NCI-H2107 treated with DMSO at 0.1 percent for 48 hours (cell line): ENCODE measurements at regions not wholly inside any gene's neighbourhood (a gene's known extent, or its start where the extent isn't known, plus 50 kb on each side); places are given as distances from the start of the nearest gene placed in this dataset.
"Not testable (repeated sequence)": the region's sequence is repeated elsewhere in the genome, so short reads cannot be mapped to it uniquely, and the experiment has no call there.

Experiments
- DNase-seq: peaks from one replicate; lab custom pipeline; 2025; ENCODE audit not compliant: unreplicated experiment; lab: John Stamatoyannopoulos, UW

DNA sequence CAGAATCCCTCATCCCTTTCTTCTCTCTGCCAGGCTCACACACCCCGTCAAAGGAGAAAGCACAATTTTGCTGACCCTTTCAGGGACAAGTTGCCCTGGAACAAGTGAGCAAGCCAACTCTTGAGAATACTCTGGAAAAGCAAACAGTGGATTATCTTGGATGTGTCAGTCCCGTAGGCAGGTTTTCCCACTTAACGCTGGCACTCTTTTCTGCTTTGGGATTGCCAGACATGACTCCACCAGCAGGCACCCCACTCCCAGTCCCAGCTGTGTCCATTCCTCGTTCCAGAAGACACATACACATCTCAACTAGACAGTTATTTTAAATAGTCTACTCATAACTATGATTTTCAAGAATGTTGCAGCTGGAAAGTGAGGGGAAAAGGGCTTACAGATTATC, 145.5 kb upstream of the CDKN3 start:
- DNase-seq: no peak

DNA sequence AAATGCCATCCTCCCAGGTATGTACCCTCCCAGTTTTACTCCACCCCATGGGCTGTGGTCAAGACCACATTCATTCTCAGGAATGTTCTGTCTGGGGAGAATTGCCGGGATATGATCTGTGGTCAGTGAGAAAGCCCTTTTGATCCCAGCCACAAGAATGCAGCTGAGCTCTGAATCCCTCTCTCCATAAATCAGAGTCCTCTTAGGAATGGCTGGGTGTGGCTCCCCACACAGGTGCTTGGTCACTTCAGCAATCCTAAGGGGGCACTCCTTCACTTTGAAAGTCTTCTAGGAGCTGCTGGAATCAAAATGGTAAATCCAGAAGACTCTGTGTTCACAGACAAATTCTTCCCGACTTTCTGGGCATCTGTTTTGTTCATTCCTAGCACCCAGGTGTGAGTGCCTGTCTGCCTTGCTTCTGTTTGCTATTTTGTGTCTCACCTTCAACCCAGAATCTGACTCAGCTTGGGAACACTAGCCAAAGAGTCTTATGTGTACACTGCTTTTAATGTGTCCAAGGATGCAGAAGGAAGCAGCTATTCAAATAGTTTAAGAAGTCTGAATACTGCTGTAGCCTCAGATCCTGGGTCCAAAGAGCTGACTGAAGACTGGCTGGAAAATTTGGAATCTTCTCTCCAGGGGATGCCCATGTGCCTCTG, 144.6 kb upstream of the CDKN3 start:
- DNase-seq: no peak

DNA sequence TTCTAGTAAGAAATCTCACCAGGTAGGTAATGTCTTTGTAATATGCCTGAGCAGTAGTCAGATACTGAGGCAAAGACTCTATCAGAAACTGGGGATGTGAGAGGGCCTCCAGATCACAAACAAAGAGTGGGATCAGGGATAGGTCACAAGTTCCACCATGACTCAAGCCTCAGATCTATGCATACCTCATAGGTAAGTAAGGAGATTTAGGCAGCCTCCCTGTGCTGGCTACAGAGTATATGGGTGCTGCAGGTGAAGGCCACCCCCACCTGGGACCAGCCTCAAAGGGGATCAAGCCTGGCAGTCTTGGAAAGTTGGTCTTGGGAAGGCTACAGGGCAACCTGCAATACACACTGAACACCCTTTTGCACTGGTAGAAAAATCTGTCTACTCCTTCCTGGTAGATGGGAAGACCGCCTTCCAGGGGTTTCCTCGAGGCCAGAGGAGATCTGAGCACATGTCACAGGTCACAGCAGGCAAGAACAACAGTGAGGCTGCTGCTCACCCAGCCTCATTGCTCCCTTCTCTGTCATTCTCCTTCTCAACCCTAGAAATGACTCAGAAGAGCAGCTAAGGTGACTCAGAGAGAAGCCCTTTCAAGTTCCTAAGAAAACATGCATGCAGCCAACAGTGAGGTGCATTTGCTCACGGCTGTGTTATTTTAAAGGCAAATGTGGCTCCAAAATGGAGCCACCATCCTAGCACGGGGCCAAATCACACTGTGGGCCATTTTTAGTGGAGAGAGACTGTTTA, 143.4 kb upstream of the CDKN3 start:
- DNase-seq: no peak

DNA sequence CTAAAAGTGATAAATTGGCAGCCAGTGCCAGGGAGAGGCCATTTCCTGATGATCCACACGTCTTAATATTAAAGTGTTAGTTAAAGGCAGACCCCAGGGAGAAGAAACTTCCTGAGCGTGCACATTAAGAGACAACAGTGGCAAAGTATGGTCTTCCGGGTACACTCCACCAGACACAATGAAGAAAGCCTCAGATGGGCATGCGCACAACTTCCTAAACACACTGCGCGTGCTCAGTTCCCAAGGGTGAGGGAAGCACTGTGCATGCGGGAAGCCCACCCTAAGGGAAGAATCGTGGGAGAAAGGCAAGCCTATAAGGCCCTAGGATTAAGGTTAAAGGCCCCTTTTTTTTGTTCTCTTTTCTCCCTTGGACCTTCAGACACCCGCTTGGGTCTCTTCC, 140.7 kb upstream of the CDKN3 start:
- DNase-seq: no peak

DNA sequence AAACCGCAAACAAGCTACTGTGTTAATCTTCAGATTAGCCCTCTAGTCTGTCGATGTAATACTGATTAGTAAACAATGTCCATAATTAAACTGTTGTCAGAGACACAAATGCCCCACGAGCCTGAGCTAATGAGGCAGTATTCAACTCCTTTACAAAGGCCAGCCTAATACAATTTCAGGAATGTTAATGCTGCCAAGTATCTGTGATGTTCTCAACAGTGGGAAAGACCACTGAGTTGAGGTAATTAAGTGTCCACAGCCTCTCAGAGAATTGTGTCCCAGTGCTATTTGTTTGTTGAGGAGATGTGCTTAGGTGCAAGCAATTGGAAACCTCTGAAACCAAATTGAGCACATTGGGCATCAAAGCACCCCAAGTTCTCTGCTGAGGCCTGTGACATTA, 139.4 kb upstream of the CDKN3 start:
- DNase-seq: no peak

DNA sequence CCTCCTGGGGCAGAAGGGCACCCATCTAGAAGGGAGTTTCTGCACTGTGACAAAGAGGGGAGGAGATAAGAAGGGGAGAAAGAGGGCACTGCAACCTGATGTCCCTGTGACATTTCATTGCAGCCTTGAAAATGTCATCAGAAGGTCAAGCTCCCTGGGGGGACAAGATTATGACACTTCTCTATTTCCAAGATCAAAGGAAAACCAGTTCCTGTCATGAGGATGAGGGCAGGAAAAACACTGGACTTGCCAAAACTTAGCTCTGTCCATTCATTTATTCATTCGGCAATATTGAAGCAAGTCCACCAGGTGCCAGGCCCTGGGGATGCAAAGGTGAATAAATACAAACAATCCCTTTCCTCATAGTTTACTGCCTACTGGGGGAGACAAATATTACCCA, 138.4 kb upstream of the CDKN3 start:
- no peak for DNase-seq

DNA sequence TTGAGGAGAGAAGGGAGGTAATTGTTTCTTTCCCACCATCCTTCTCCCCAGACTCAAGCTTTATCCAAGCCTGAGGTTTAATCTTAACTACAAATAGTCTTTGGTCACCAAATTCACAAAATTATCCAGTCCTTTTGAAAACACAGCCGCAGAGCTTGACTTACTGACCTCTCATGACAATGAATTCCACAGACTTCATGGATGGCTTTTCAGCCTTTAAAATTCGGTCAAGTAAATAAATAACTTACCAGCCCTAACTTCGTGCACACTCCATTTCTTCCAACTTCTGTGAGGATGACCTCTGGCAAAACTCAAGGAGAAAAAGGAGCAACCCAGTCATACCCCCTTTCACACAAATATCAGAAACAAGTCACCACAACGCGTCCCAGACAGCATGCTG, 137.0 kb upstream of the CDKN3 start:
- DNase-seq: no peak

DNA sequence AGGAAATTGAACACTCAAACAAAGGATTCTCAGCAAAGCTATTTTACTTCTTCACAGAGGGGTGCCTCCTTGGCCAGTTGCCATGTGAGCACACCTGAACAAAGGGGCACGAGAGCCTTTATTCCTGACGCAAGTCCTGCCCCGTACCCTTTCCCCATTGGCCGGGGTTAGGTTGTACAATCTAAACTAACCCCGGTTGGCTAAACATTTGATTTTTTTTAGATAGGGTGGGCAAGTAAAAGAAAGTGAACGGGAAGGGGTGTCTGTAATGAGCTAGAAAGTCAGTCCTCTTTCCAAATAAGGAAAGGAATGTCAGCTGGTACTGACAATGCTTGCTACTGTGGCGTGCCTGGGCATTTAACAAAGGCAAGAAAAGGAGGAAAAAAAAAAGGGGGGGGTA, 135.5 kb upstream of the CDKN3 start:
- DNase-seq: no peak

DNA sequence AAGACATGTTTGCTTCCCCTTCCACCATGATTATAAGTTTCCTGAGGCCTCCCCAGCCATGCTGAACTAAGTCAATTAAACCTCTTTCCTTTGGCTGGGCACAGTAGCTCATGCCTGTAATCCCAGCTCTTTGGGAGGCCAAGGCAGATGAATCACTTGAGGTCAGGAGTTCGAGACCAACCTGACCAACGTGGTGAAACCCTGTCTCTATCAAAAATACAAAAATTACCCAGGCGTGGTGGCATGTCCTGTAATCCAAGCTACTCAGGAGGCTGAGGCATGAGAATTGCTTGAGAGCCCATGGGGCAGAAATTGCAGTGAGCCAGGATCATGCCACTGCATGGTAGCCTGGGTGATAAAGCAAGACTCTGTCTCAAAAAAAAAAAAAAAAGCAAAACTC, 130.2 kb upstream of the CDKN3 start:
- not testable (repeated sequence) for DNase-seq

DNA sequence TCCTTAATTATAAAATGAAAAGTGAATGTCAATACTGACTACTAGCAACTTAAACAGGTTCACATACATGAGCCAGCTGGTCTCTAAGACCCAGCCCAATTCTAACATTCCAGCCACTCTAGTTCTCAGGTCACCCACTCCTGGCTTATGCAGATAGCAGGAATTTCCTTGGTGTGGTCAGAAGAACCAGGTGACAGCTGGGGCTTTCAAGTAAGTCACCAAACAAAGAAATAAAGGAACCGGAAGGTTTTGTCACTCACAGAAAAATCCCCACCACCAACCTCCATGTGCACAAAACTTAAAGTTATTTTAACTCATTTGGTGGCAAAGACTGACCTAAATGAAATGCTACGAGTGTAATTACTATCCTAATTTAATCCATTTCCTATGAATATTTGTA, 129.6 kb upstream of the CDKN3 start:
- no peak for DNase-seq

DNA sequence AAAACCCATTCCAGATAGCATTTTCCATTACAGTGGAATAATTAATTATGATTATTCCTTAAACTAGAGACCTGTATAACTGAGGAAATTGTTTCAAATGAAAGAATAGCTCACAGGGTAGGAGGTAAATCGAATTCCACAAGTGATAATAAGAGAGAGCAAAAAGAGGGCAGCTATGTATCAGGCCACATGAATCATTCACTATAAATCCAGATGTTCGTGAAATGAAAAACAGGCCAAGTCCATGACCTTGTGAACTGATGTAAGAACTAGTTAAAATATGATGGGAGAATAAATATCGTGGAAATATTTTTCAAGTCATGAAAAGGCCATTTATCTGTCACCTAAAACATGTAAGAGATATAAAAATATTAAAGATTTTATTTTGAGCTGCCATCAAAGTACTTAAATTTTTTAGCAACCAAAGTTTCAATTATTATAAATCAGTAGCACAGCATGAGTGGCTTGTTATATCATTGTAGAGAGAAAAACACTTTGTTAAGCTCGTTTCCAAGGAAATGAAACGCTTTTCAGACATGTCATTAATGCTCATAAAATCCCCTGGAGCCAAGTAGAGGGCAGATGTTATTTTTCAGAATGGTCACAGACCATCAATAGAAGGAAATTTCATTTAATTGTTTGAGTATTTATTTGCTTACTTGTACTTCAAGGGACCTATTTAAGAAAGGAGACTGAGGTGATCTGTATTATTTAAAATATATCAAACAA, 120.6 kb upstream of the CDKN3 start:
- no peak for DNase-seq

DNA sequence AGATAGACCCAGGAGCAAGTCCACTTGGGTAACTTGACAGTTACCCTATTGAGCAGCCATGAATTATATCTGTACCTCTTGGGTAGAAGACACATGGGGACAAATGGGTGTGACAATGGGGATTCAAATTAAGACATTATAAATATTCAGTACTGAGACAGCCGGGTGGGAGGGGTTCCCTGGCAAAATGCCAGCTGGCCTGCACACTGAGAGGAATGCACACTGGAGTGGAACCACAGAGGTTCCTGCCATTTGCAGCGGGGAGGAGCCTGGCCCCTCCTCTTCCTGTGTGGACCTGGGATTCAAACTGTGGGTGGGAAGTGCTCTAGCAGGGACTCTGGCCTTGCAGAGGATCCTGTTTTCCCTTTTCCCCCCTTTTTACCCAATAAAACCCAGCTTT, 118.7 kb upstream of the CDKN3 start:
- no peak for DNase-seq

DNA sequence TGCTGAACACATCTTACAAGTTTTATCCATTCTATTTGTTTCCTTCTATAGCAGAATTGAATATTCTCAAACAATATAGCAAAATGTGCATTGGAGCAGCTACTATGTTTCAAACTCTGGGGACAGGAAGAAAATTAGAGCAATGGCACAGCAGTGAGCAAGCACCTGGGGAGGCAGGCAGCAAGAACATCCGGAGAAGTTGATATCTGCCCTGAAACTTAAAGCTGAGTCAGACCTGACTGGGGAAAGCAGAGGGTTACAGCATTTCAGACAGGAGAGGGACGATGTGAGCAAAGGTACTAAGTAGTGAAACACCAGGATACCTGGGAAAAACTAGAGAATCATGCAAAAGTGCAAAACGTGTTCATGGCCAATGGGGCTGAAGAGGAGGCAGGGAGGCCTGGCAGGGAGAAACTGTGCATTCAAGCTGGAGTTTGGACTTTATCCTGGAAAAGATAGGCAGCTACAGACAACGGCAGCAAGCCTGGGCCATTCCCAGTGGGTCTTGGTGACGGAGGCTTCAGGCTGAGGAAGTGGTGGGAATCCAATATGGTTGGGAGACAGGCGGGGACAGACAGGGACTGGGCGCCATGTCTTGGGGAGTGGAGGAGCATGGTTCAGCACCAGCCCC, 118.0 kb upstream of the CDKN3 start:
- DNase-seq: no peak

DNA sequence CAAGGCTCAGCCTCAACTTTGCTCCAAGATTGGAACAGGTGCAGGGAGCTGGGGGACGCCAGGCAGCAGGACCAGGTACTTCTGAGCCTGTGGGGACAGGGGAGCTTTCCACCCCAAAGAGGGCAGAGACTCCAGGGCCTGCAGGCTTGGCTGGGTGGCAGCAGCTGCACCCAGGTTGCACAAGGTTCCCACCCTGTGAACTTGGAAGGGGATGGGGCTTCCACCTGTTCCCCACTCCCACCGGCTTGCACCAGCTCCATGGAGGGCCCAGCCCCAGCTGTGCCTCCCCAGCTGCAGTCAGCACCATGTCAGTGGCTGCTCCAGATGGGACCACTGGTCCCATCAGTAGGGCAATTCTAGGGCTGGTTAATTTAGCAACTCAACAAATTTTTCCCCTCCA, 114.0 kb upstream of the CDKN3 start:
- DNase-seq: no peak

DNA sequence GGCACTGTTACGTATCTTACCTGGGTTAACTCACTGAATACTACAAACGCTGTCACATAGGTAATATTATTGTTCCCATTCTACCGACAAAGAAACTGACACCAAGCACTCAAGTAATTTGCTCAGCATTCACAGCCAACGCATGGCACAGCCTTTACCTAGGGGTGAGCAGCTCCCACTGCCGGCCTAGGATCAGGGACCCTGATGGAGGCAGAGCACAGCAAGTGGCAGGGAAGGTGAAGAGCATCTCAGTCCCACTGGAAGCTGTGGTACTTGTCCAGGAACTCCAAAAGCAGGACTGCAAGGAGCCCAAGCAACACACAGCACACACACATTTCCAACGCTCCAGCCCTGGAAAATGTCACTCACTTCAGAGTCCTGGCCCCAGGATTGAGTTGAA, 111.8 kb upstream of the CDKN3 start:
- DNase-seq: no peak

DNA sequence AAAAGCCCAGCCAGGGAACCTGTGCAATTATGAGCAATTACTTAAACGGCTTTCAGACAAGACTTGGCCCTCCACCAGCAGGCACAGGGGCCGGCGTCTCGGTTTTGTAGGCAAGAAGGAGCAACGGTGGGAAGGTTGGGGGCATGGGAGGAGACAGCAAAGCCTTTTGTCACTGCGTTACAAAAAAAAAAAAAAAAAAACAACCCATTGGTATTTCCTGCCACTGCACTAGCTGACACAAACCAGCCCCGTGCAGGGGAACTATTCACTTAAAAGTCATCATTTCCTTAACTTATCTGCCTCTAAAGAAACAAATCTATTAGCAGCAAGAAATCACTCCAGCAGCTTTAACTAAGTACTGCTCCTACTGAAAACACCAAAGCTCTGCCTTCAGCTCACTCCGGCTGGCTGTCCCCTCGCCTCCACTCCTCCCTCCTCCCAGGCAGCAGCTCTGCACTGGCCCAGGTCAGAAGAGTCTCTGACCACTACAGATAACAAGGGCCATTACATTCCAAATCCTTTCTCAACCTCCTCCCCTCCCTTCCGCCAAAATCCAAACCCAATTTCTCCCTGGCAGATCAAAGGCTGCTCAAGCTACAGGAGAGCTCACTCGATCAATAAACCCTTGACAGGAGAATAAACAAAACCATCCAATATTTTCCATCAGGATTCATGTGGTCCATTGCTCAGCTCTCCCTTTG, 105.2 kb upstream of the CDKN3 start:
- DNase-seq: no peak

DNA sequence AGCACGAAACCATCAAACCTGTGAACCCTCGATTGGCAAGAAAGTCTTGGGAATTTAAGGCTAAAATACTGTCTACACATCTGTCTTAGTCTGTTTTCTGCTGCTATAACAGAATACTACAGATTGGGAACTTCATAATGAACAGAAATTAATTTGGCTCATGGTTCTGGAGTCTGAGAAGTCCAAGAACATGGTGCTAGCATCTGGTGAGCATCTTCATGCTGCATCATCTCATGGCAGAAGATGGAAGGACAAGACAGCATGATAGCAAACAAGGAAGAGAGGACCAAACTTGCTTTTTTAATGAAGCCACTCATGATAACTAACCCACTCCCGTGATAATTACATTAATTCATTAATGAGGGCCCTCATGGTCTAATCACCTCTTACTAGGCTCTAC, 102.0 kb upstream of the CDKN3 start:
- no peak for DNase-seq

DNA sequence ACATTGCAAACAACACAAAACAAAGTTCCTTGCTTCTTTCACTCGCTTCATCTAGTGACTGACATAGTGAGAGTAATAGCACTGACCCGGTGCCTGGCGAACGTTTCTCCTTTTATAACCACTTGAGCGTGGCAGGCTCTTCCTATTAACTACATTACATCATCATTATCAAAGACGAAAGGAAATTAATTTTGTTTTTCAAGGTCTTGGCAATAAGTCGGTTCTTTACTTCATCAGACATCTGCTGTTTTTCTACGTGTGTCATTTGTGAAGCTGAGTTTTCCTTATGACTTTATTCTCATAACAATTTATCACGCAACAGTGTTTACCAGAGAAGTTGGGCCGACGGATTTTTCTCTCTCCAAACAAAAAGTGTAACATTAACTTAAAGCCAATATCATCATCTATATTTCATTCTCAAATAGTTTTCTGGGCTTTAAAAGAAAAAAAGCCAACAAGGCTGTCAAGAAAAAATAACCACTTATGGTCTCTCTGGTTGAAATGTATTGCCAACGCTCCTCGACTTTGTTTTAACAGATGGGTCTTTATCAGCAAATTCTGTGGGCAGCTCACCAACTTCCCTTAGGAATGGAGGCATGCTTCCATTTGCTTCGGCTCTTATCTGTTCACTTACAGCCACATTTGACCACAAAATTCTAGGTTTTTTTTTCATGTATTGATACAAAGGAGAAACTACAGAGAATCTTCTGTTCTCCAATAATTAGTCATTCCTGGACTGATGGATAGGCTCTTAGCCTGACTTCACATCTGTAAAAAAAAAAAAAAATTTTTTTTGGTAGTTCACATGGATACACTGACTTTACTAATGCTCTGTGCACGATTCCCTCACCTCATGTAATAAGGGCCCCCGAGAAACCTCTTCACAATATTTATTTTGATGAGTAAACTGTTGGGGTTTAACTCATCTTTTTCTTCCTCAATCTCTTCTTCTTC, 97.1 kb upstream of the CDKN3 start:
- DNase-seq: no peak

DNA sequence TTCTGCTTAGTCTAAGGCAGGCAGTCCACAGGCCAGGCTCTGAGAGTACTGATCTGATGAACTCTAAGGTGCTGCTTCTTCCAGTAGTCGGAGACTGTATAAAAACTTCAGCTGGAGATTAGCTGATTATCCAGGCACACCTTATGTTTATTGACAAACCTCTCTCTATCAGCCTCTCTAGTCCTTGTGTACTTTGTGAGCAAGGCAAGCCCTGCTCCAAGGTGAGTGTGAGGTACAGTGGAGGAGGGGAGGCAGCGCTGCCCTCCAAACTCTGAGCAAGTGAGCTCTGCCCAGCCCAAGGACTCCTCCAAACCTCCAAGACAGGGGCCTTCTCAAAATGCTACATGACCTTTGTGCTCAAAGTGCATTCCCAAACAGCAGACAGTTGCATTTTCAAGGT, 95.9 kb upstream of the CDKN3 start:
- DNase-seq: no peak

DNA sequence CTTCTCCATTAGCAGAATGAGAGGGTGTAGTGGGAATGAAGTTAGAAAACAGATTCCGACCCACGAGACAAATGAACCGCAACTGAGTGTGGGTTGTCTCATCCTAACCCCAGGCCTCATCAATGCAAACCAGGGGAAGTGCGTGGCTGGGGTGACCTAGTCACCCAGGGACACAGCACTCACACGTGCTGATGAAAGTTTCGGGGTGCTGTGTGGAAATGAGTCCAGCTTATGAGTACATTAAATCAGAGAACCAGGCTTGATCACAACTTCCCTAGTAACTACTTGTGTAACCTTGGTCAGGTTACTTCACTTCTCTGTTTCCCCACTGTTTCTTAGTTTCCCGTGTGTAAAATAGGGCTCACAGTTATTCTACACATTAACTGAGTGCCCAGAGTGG, 95.4 kb upstream of the CDKN3 start:
- DNase-seq: no peak
